Liver (tissue), 3 donors: ENCODE measurements at regions not wholly inside any gene's neighbourhood (a gene's known extent, or its start where the extent isn't known, plus 50 kb on each side); places are given as distances from the start of the nearest gene placed in this dataset.

ENCODE experiments used
- ATF3 ChIP-seq: IDR thresholded peaks from 2 replicates; pipeline ENCODE4 v1.6.1; 2016; ENCODE audit warnings: antibody characterized with exemption
- CTCF ChIP-seq: fragments of 150-350 bp; IDR thresholded peaks from 2 replicates; pipeline ENCODE4 v1.5.1; 2017; ENCODE audit warnings: improper control_type of control experiment, low read depth, low read length; ENCODE audit not compliant: missing input control
- EGR1 ChIP-seq, 2 donors: IDR thresholded peaks; 2 replicates each; pipeline ENCODE4 v1.6.1; 2016 to 2018; ENCODE audit warnings: antibody characterized with exemption in 2 of 2, low read depth in 2 of 2
- FOXA1 ChIP-seq: IDR thresholded peaks from 2 replicates; pipeline ENCODE4 v1.6.1; 2016; ENCODE audit warnings: antibody characterized with exemption
- HNF4A ChIP-seq, 2 donors: conservative IDR thresholded peaks; 2 replicates each; pipeline ENCODE4 v1.6.1; 2016; ENCODE audit warnings: antibody characterized with exemption in 2 of 2, mild to moderate bottlenecking in 2 of 2
- HNF4G ChIP-seq: IDR thresholded peaks from 2 replicates; pipeline ENCODE4 v1.6.1; 2016; ENCODE audit warnings: antibody characterized with exemption
- JUND ChIP-seq, 2 donors: IDR thresholded peaks; 2 replicates each; pipeline ENCODE4 v1.6.1; 2016; ENCODE audit warnings: antibody characterized with exemption in 2 of 2
- MAX ChIP-seq: IDR thresholded peaks from 2 replicates; pipeline ENCODE4 v1.6.1; 2016; ENCODE audit warnings: antibody characterized with exemption
- RAD21 ChIP-seq, 2 donors: IDR thresholded peaks; 2 replicates each; pipeline ENCODE4 v1.6.1; 2016; ENCODE audit warnings: antibody characterized with exemption in 2 of 2, mild to moderate bottlenecking in 2 of 2
- REST ChIP-seq: IDR thresholded peaks from 2 replicates; pipeline ENCODE4 v1.6.1; 2016; ENCODE audit warnings: antibody characterized with exemption, mild to moderate bottlenecking
- SP1 ChIP-seq: IDR thresholded peaks from 2 replicates; pipeline ENCODE4 v1.6.1; 2018; ENCODE audit warnings: antibody characterized with exemption, mild to moderate bottlenecking
- TAF1 ChIP-seq: conservative IDR thresholded peaks from 2 replicates; pipeline ENCODE4 v1.6.1; 2016; ENCODE audit warnings: antibody characterized with exemption, mild to moderate bottlenecking
- YY1 ChIP-seq: IDR thresholded peaks from 2 replicates; pipeline ENCODE4 v1.6.1; 2016; ENCODE audit warnings: antibody characterized with exemption, mild to moderate bottlenecking
- ZBTB33 ChIP-seq: IDR thresholded peaks from 2 replicates; pipeline ENCODE4 v1.6.1; 2016; ENCODE audit warnings: antibody characterized with exemption
- donor health status: healthy.
- donor health status: healthy.

DNA sequence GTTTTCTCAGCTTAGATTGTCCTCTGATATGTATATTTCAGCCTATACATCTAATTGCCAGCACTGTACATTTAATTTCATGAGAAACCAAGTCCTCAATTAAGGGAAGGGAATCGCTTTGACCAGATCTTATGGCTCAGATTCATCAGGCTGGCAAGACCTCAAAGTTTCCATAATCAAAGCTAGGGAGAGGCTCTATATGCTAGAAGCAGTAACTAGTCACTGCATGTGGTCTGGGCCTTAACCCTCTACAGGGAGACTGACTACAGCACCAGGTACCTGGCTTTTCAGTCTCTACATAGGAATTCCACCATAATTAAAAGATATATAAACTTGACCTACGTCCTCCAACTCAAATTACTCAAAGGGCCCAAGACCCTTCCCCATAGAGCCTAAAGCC lies 97.4 kb upstream of the JAZF1 start:
- TF ChIP-seq SP1 (no peak), HNF4A (conservative IDR thresholded peaks at IDR 0.05) (no peak), CTCF (no peak), TAF1 (no peak), MAX (no peak), REST (no peak), YY1 (no peak), RAD21 (IDR thresholded peaks at IDR 0.05) (no peak), HNF4G (no peak), EGR1 (IDR thresholded peaks at IDR 0.05; ENCODE audit: low read depth in 2 of 2) (no peak), JUND (IDR thresholded peaks at IDR 0.05) (no peak), ZBTB33 (no peak), FOXA1 (no peak), ATF3 (no peak)
